WTC11 (cell line): ENCODE measurements at regions not wholly inside any gene's neighbourhood (a gene's known extent, or its start where the extent isn't known, plus 50 kb on each side); places are given as distances from the start of the nearest gene placed in this dataset.
"Not testable (repeated sequence)": the region's sequence is repeated elsewhere in the genome, so short reads cannot be mapped to it uniquely, and the experiment has no call there.

ENCODE experiments used
- ATAC-seq: fragments of 200-7000 bp; cut with Tn5 transposase; 2 replicates; pipeline ENCODE4 v1.10.0; 2021; ENCODE audit warnings: mild to moderate bottlenecking, moderate library complexity
- CTCF ChIA-PET: fragments of 300-600 bp; sonication (Branson Sonifier 250); formaldehyde crosslinking; loops from one replicate; lab custom pipeline; 2021; ENCODE audit warnings: antibody characterized with exemption; lab: Charles Lee
- POLR2A ChIA-PET: fragments of 350-600 bp; sonication (Branson Sonifier 250); formaldehyde crosslinking; loops from one replicate; lab custom pipeline; 2021; ENCODE audit warnings: antibody characterized with exemption; lab: Charles Lee
- DNase-seq: peaks from one replicate; pipeline ENCODE4 v3.0.0; 2021; ENCODE audit warnings: low spot score
- H3K27ac Mint-ChIP-seq: 2 replicates; pipeline ENCODE4 v1.8.0; 2021; ENCODE audit warnings: mixed read lengths
- H3K27me3 Mint-ChIP-seq: 2 replicates; pipeline ENCODE4 v1.8.0; 2021; ENCODE audit warnings: low read depth, mild to moderate bottlenecking, moderate library complexity, mixed read lengths
- H3K36me3 Mint-ChIP-seq: 2 replicates; pipeline ENCODE4 v1.8.0; 2021; ENCODE audit warnings: mixed read lengths
- H3K4me1 Mint-ChIP-seq: 2 replicates; pipeline ENCODE4 v1.8.0; 2022; ENCODE audit warnings: mixed read lengths
- H3K4me3 Mint-ChIP-seq: 2 replicates; pipeline ENCODE4 v1.8.0; 2021; ENCODE audit warnings: mild to moderate bottlenecking, moderate library complexity, mixed read lengths
- H3K9me3 Mint-ChIP-seq: 2 replicates; pipeline ENCODE4 v1.8.0; 2021; ENCODE audit warnings: mixed read lengths
- ATF1 ChIP-seq: sonication (generic); formaldehyde crosslinking; IDR thresholded peaks from 2 replicates; pipeline ENCODE4 v1.8.1; 2023; ENCODE audit warnings: mild to moderate bottlenecking, moderate library complexity, missing genetic modification reagents
- CBFB ChIP-seq: sonication (generic); formaldehyde crosslinking; IDR thresholded peaks from 2 replicates; pipeline ENCODE4 v1.8.1; 2022; ENCODE audit warnings: mild to moderate bottlenecking, low read depth, missing genetic modification reagents
- CREM ChIP-seq: sonication (generic); formaldehyde crosslinking; IDR thresholded peaks from 2 replicates; pipeline ENCODE4 v1.8.1; 2022; ENCODE audit warnings: mild to moderate bottlenecking, missing genetic modification reagents, moderate library complexity
- ELF4 ChIP-seq: sonication (generic); formaldehyde crosslinking; IDR thresholded peaks from 2 replicates; pipeline ENCODE4 v1.8.1; 2022; ENCODE audit warnings: low read depth, mild to moderate bottlenecking, moderate library complexity, missing genetic modification reagents
- ETV6 ChIP-seq: sonication (generic); formaldehyde crosslinking; IDR thresholded peaks from 2 replicates; pipeline ENCODE4 v1.8.1; 2022; ENCODE audit warnings: mild to moderate bottlenecking, missing genetic modification reagents
- FOXP1 ChIP-seq: sonication (generic); formaldehyde crosslinking; IDR thresholded peaks from 2 replicates; pipeline ENCODE4 v1.8.0; 2022; ENCODE audit warnings: missing genetic modification reagents, mild to moderate bottlenecking, moderate library complexity, borderline replicate concordance
- GRHL2 ChIP-seq: fragments of 250-450 bp; sonication (Bioruptor Pico); IDR thresholded peaks from 2 replicates; pipeline ENCODE4 v1.8.0; 2022; ENCODE audit warnings: mild to moderate bottlenecking, moderate library complexity; ENCODE audit not compliant: insufficient replicate concordance, severe bottlenecking
- MXD4 ChIP-seq: fragments of 250-450 bp; sonication (Bioruptor Pico); IDR thresholded peaks from 2 replicates; pipeline ENCODE4 v1.8.0; 2021; ENCODE audit warnings: mild to moderate bottlenecking, moderate library complexity, borderline replicate concordance
- OVOL2 ChIP-seq: fragments of 250-450 bp; sonication (Bioruptor Pico); IDR thresholded peaks from 2 replicates; pipeline ENCODE4 v1.9.0; 2021; ENCODE audit warnings: mild to moderate bottlenecking, borderline replicate concordance
- RELA ChIP-seq: sonication (generic); formaldehyde crosslinking; IDR thresholded peaks from 2 replicates; pipeline ENCODE4 v1.8.1; 2022; ENCODE audit warnings: missing genetic modification reagents, mild to moderate bottlenecking, borderline replicate concordance
- SOX15 ChIP-seq: fragments of 250-450 bp; sonication (Bioruptor Pico); IDR thresholded peaks from 2 replicates; pipeline ENCODE4 v1.9.0; 2021; ENCODE audit warnings: mild to moderate bottlenecking
- SP1 ChIP-seq: sonication (generic); formaldehyde crosslinking; conservative IDR thresholded peaks from 2 replicates; pipeline ENCODE4 v1.8.1; 2022; ENCODE audit warnings: missing genetic modification reagents
- TP53 ChIP-seq: sonication (generic); formaldehyde crosslinking; IDR thresholded peaks from 2 replicates; pipeline ENCODE4 v1.8.1; 2023; ENCODE audit warnings: mild to moderate bottlenecking, missing genetic modification reagents
- ZNF263 ChIP-seq: sonication (generic); formaldehyde crosslinking; IDR thresholded peaks from 2 replicates; pipeline ENCODE4 v1.8.1; 2022; ENCODE audit warnings: low read depth, mild to moderate bottlenecking, moderate library complexity, missing genetic modification reagents
- TF ChIP-seq, protein P1 (sequence below): fragments of 200-600 bp; IDR thresholded peaks from 2 replicates; pipeline ENCODE4 v1.8.0; 2022; ENCODE audit warnings: antibody characterized with exemption
- TF ChIP-seq, protein P2 (sequence below): sonication (generic); formaldehyde crosslinking; IDR thresholded peaks from 2 replicates; pipeline ENCODE4 v1.8.0; 2023; ENCODE audit warnings: missing genetic modification reagents
- TF ChIP-seq, protein P3 (sequence below): sonication (generic); formaldehyde crosslinking; IDR thresholded peaks from 2 replicates; pipeline ENCODE4 v1.8.0; 2022; ENCODE audit warnings: mild to moderate bottlenecking, missing genetic modification reagents
- TF ChIP-seq, protein P4 (sequence below): sonication (generic); formaldehyde crosslinking; IDR thresholded peaks from 2 replicates; pipeline ENCODE4 v1.8.1; 2023; ENCODE audit warnings: mild to moderate bottlenecking, missing genetic modification reagents
- TF ChIP-seq, protein P5 (sequence below): fragments of 250-450 bp; sonication (Bioruptor Pico); IDR thresholded peaks from 2 replicates; pipeline ENCODE4 v1.9.0; 2021; ENCODE audit warnings: mild to moderate bottlenecking
- TF ChIP-seq, protein P6 (sequence below): fragments of 250-450 bp; sonication (Bioruptor Pico); IDR thresholded peaks from 2 replicates; pipeline ENCODE4 v1.9.0; 2021; ENCODE audit warnings: mild to moderate bottlenecking
- TF ChIP-seq, protein P7 (sequence below): sonication (generic); formaldehyde crosslinking; IDR thresholded peaks from 2 replicates; pipeline ENCODE4 v1.8.0; 2023; ENCODE audit warnings: mild to moderate bottlenecking, missing genetic modification reagents

DNA sequence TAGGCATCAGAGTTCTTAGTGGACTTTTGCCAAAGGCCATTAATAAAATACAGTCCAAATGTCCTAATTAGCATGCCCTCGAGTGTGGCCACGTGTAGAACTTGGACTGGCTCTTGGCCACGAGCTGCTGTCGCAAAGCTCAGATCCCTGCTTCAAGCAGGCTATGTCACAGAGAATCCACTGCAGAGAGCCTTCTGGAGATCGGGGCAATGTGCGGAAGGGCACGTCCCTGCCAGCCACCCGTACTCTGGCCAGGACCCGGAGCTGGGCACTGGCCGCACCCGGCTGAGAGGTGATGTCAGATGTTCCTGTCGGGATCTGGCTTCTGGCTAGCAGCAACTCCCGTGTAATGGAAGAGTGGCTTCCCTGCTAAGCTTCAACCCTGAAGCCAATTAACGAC, 432.7 kb upstream of the ID2 start (continued):
- TF ChIP-seq, protein P1, sequence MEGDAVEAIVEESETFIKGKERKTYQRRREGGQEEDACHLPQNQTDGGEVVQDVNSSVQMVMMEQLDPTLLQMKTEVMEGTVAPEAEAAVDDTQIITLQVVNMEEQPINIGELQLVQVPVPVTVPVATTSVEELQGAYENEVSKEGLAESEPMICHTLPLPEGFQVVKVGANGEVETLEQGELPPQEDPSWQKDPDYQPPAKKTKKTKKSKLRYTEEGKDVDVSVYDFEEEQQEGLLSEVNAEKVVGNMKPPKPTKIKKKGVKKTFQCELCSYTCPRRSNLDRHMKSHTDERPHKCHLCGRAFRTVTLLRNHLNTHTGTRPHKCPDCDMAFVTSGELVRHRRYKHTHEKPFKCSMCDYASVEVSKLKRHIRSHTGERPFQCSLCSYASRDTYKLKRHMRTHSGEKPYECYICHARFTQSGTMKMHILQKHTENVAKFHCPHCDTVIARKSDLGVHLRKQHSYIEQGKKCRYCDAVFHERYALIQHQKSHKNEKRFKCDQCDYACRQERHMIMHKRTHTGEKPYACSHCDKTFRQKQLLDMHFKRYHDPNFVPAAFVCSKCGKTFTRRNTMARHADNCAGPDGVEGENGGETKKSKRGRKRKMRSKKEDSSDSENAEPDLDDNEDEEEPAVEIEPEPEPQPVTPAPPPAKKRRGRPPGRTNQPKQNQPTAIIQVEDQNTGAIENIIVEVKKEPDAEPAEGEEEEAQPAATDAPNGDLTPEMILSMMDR = no peak
- TF ChIP-seq TP53 (CRISPR knock-in tag) (no peak), ATF1 (CRISPR knock-in tag) (no peak), CBFB (CRISPR knock-in tag) (no peak), MXD4 (CRISPR knock-in tag) (no peak), GRHL2 (CRISPR knock-in tag) (no peak)
- TF ChIP-seq, protein P2, sequence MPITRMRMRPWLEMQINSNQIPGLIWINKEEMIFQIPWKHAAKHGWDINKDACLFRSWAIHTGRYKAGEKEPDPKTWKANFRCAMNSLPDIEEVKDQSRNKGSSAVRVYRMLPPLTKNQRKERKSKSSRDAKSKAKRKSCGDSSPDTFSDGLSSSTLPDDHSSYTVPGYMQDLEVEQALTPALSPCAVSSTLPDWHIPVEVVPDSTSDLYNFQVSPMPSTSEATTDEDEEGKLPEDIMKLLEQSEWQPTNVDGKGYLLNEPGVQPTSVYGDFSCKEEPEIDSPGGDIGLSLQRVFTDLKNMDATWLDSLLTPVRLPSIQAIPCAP (CRISPR knock-in tag) = no peak
- TF ChIP-seq, protein P3, sequence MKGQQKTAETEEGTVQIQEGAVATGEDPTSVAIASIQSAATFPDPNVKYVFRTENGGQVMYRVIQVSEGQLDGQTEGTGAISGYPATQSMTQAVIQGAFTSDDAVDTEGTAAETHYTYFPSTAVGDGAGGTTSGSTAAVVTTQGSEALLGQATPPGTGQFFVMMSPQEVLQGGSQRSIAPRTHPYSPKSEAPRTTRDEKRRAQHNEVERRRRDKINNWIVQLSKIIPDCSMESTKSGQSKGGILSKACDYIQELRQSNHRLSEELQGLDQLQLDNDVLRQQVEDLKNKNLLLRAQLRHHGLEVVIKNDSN (CRISPR knock-in tag) = no peak
- TF ChIP-seq, protein P4, sequence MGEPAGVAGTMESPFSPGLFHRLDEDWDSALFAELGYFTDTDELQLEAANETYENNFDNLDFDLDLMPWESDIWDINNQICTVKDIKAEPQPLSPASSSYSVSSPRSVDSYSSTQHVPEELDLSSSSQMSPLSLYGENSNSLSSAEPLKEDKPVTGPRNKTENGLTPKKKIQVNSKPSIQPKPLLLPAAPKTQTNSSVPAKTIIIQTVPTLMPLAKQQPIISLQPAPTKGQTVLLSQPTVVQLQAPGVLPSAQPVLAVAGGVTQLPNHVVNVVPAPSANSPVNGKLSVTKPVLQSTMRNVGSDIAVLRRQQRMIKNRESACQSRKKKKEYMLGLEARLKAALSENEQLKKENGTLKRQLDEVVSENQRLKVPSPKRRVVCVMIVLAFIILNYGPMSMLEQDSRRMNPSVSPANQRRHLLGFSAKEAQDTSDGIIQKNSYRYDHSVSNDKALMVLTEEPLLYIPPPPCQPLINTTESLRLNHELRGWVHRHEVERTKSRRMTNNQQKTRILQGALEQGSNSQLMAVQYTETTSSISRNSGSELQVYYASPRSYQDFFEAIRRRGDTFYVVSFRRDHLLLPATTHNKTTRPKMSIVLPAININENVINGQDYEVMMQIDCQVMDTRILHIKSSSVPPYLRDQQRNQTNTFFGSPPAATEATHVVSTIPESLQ (CRISPR knock-in tag) = no peak
- TF ChIP-seq, all 79 proteins: peak for 0

DNA sequence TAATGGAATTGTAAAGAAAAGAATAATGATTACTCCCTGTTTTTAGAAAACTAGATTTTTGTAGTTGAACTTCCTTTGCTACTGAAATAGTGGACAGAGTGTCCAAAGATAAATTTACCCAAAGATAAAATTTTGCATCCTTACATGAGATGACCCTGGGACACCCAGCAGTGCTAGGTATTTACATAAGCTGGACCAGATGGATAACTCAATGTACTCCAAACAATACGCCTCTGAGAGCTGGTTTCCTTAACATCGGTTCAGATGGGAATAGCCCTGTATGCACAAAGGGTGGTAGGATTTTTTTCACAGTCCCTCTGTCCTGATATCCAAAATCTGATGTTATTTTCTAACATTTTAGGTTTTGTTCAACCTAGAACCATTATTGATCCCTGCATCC, 432.1 kb upstream of the ID2 start:
- peaks cover 27% of the 10 kb centered on the region for H3K36me3 Mint-ChIP-seq
- POLR2A ChIA-PET = no interaction called here
- CTCF ChIA-PET = no interaction called here
- peaks cover 39% of the 10 kb centered on the region for H3K9me3 Mint-ChIP-seq
- DNase-seq (no peak), ATAC-seq (no peak)
- peaks cover 10% of the 10 kb centered on the region for H3K27me3 Mint-ChIP-seq
- no peak overlapping the region for H3K4me3 Mint-ChIP-seq
- peaks cover 17% of the 10 kb centered on the region for H3K4me1 Mint-ChIP-seq
- no peak overlapping the region for H3K27ac Mint-ChIP-seq
- TF ChIP-seq, protein P5, sequence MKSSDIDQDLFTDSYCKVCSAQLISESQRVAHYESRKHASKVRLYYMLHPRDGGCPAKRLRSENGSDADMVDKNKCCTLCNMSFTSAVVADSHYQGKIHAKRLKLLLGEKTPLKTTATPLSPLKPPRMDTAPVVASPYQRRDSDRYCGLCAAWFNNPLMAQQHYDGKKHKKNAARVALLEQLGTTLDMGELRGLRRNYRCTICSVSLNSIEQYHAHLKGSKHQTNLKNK = no peak
- TF ChIP-seq RELA (CRISPR knock-in tag) (no peak), CREM (CRISPR knock-in tag) (no peak), ELF4 (CRISPR knock-in tag) (no peak), MXD4 (CRISPR knock-in tag) (no peak), FOXP1 (CRISPR knock-in tag) (no peak), ZNF263 (no peak), OVOL2 (no peak), GRHL2 (CRISPR knock-in tag) (no peak), SP1 (CRISPR knock-in tag) (no peak), SOX15 (CRISPR knock-in tag) (no peak), ETV6 (CRISPR knock-in tag) (no peak)
- TF ChIP-seq, protein P6, sequence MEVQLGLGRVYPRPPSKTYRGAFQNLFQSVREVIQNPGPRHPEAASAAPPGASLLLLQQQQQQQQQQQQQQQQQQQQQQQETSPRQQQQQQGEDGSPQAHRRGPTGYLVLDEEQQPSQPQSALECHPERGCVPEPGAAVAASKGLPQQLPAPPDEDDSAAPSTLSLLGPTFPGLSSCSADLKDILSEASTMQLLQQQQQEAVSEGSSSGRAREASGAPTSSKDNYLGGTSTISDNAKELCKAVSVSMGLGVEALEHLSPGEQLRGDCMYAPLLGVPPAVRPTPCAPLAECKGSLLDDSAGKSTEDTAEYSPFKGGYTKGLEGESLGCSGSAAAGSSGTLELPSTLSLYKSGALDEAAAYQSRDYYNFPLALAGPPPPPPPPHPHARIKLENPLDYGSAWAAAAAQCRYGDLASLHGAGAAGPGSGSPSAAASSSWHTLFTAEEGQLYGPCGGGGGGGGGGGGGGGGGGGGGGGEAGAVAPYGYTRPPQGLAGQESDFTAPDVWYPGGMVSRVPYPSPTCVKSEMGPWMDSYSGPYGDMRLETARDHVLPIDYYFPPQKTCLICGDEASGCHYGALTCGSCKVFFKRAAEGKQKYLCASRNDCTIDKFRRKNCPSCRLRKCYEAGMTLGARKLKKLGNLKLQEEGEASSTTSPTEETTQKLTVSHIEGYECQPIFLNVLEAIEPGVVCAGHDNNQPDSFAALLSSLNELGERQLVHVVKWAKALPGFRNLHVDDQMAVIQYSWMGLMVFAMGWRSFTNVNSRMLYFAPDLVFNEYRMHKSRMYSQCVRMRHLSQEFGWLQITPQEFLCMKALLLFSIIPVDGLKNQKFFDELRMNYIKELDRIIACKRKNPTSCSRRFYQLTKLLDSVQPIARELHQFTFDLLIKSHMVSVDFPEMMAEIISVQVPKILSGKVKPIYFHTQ (CRISPR knock-in tag) = no peak
- TF ChIP-seq, protein P7, sequence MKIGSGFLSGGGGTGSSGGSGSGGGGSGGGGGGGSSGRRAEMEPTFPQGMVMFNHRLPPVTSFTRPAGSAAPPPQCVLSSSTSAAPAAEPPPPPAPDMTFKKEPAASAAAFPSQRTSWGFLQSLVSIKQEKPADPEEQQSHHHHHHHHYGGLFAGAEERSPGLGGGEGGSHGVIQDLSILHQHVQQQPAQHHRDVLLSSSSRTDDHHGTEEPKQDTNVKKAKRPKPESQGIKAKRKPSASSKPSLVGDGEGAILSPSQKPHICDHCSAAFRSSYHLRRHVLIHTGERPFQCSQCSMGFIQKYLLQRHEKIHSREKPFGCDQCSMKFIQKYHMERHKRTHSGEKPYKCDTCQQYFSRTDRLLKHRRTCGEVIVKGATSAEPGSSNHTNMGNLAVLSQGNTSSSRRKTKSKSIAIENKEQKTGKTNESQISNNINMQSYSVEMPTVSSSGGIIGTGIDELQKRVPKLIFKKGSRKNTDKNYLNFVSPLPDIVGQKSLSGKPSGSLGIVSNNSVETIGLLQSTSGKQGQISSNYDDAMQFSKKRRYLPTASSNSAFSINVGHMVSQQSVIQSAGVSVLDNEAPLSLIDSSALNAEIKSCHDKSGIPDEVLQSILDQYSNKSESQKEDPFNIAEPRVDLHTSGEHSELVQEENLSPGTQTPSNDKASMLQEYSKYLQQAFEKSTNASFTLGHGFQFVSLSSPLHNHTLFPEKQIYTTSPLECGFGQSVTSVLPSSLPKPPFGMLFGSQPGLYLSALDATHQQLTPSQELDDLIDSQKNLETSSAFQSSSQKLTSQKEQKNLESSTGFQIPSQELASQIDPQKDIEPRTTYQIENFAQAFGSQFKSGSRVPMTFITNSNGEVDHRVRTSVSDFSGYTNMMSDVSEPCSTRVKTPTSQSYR (CRISPR knock-in tag) = no peak

DNA sequence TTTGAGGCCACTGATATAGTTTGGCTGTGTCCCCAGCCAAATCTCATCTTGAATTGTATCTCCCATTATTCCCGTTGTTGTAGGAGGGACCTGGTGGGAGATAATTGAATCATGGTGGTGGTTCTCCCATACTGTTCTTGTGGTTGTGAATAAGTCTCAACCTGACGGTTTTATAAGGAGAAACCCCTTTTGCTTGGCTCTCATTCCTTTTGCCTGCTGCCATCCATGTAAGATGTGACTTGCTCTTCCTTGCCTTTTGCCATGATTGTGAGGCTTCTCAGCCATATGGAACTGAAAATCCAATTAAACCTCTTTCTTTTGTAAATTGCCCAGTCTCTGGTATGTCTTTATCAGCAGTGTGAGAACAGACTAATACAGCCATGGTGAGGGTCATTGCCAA, 431.6 kb upstream of the ID2 start:
- H3K9me3 Mint-ChIP-seq = peaks cover 33% of the 10 kb centered on the region
- H3K27ac Mint-ChIP-seq, DNase-seq, CTCF ChIA-PET, POLR2A ChIA-PET, H3K27me3 Mint-ChIP-seq, H3K4me3 Mint-ChIP-seq, ATAC-seq: not testable (repeated sequence)
- peaks cover 24% of the 10 kb centered on the region for H3K36me3 Mint-ChIP-seq
- H3K4me1 Mint-ChIP-seq = peaks cover 22% of the 10 kb centered on the region
